ENCODE measurements at regions not wholly inside any gene's neighbourhood (a gene's known extent, or its start where the extent isn't known, plus 50 kb on each side); places are given as distances from the start of the nearest gene placed in this dataset.

DNA sequence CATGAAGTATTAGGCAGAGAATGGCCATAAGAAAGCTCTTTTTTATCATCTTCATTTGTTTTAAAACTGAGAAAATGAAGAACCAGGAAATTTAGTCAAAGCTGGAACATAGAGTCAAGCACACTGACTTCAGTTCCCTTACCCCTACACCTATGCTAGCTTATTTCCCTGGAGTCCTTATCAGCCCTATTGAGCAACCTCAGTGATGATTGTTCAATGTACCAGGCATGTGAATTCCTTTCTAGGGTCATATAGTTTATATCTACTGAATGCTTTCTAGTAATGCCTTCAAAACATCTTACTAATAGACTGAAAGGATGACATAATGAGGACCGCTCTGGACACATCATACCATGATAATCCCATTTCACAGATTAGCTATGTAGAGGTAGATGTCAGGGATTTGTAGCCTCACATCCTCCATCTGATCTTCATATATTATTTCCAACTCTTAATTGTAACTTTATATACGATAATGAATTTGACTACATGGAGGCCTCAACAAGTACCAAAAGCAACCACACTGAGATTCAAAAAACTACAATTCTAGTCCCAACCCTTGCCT is 460.4 kb upstream of the DYNLRB2 start:
- H3K9me3 Mint-ChIP-seq = no peaks in the 10 kb centered on the region
- ATAC-seq (replicated peaks; ENCODE audit: extremely low read depth, poor library complexity, severe bottlenecking) (no peak), DNase-seq (ENCODE audit: low spot score in 2 of 2) (no peak)
- H3K27ac Mint-ChIP-seq (ENCODE audit: low read depth) = no peak overlapping the region
- no peaks in the 10 kb centered on the region for H3K36me3 Mint-ChIP-seq (ENCODE audit: insufficient read depth)
- peaks cover 11% of the 10 kb centered on the region for H3K27me3 Mint-ChIP-seq
- no peaks in the 10 kb centered on the region for H3K4me1 Mint-ChIP-seq
- H3K4me3 Mint-ChIP-seq = no peak overlapping the region

DNA sequence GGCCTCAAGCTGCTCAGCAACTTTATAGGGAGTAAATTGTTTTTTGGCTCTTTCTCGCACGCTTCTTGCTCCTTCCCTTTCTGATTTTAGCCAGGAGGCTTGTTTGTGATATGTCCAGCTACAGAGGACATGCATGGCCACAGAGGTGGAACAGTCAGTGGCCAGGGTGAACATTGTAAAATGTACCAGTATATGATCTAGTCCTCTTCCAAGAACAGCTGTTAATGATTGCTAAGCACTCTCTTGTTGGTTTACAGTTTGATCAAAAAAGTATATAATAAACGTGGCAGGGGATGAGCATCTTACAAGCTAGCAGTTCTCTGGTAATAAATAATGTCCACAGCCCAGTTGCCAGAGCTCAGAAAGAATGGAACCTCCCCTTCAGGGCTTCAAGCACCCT is 461.7 kb upstream of the DYNLRB2 start:
- no peak for ATAC-seq (replicated peaks; ENCODE audit: extremely low read depth, poor library complexity, severe bottlenecking)
- DNase-seq (ENCODE audit: low spot score in 2 of 2) = no peak
- Mint-ChIP-seq H3K4me1 (no peaks in the 10 kb centered on the region), H3K36me3 (ENCODE audit: insufficient read depth) (no peaks in the 10 kb centered on the region), H3K4me3 (no peak overlapping the region), H3K27ac (ENCODE audit: low read depth) (no peak overlapping the region), H3K9me3 (no peaks in the 10 kb centered on the region), H3K27me3 (peaks cover 11% of the 10 kb centered on the region)

DNA sequence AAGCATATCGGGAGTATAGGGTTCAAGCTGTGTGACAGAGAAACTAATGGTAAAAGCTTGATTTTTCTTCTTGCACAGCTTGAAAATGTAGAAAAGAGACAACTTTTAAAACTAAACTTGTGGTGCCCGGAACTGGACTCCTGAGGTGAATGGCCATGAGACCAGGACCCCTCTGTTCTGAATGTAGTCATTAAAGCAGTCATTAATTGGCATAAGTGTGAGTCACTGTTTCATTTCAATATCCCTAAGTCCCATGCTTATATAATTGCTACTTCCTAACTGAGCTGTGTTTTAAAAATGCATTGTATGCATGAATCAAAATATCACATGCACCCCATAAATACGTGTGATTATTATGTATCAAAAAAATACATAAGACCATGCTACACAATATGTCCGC is 463.1 kb upstream of the DYNLRB2 start:
- ATAC-seq (replicated peaks; ENCODE audit: extremely low read depth, poor library complexity, severe bottlenecking) = no peak
- Mint-ChIP-seq H3K36me3 (ENCODE audit: insufficient read depth) (no peaks in the 10 kb centered on the region), H3K4me3 (no peak overlapping the region), H3K9me3 (no peaks in the 10 kb centered on the region), H3K27me3 (peaks cover 25% of the 10 kb centered on the region), H3K27ac (ENCODE audit: low read depth) (no peak overlapping the region), H3K4me1 (no peaks in the 10 kb centered on the region)
- DNase-seq (ENCODE audit: low spot score in 2 of 2) = no peak

DNA sequence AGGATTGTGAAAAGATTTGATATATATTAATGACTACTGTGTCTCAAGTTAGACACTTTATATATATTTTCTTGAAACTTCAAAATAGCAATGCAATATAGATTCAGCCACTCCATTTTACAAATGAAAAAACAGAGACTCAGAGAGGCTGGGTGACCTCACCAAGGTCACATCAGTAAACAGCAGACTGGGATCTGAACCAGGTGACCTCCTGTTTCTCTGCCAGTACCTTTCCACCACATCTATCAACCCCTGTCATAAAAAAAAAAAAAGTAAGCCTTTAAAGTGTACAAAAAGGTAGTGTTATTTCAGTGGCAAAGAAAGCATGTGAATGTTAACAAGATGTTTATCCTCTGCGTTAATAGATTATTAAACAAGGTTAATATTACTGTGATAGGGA is 466.5 kb upstream of the DYNLRB2 start:
- DNase-seq (ENCODE audit: low spot score in 2 of 2) (no peak), ATAC-seq (replicated peaks; ENCODE audit: extremely low read depth, poor library complexity, severe bottlenecking) (no peak)
- Mint-ChIP-seq H3K27me3 (peaks cover 39% of the 10 kb centered on the region), H3K36me3 (ENCODE audit: insufficient read depth) (no peaks in the 10 kb centered on the region), H3K27ac (ENCODE audit: low read depth) (no peak overlapping the region), H3K4me1 (no peaks in the 10 kb centered on the region), H3K9me3 (no peaks in the 10 kb centered on the region), H3K4me3 (no peak overlapping the region)

DNA sequence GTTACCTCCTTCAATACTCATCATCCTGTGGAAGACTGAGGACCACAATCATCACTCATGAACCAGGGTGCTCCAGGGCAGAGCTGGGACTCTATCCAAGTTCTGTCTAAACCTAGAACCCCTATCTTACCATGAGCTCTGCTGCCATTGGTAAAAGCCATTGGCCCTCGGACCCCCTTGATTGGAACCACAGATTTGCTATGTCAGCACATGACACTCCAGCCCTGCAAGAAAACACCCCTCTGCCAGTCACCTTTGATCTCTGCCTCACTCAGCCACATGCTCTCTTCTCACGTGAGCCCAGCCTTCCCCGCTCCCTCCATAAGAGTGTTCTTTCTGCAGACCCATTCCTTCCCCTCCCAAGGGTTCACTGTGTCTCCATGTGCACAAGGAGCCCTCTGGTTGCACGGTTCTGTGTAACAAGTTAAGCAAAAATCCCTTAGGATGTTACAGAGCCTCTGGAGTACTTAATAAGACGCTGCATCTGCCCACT is 468.8 kb upstream of the DYNLRB2 start:
- no peak for ATAC-seq (replicated peaks; ENCODE audit: extremely low read depth, poor library complexity, severe bottlenecking)
- Mint-ChIP-seq H3K4me1 (no peaks in the 10 kb centered on the region), H3K4me3 (no peak overlapping the region)

DNA sequence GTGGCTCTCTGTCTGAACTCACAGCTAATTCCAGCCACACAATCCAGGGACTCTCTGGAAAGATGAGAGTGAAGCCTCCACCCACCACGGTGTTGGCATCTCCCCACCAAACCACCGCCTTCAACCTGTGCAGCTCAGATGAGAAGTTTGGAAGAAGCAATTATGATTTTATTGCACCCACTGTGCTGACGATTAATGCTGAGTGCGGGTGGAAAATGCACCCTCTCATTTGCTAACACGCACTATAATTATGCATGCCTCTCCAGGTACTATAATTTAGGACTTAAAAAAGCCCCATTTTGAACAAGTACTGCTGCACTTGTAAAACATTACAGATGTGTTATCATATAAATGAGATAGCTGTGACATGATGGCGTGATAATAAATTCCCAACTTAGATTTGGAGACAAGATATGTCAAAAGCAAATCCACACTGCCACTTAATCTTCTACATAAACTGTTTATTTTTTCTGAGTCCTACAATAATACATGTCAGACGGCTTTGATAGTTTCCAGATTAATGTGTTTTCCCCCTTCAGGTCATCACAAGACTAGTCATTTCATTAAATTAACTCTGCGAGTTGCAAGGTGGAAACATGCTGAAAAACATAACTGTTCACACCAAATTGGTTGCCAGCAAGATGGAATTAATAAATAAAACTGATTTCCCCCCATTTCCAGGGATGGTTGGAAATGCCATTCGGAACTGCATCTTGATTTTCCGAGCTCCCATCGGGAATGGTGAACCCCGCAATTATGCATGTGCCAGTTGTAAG is 466.5 kb upstream of the MAF start:
- Mint-ChIP-seq H3K4me3 (no peak overlapping the region), H3K4me1 (no peaks in the 10 kb centered on the region), H3K27me3 (peaks cover 46% of the 10 kb centered on the region), H3K27ac (ENCODE audit: low read depth) (no peak overlapping the region), H3K36me3 (ENCODE audit: insufficient read depth) (no peaks in the 10 kb centered on the region), H3K9me3 (no peaks in the 10 kb centered on the region)
- ATAC-seq (replicated peaks; ENCODE audit: extremely low read depth, poor library complexity, severe bottlenecking) (no peak), DNase-seq (ENCODE audit: low spot score in 2 of 2) (no peak)

More for the DNA sequence above, 468.8 kb upstream of the DYNLRB2 start:
- no peak overlapping the region for H3K27ac Mint-ChIP-seq (ENCODE audit: low read depth)
- H3K27me3 Mint-ChIP-seq = peaks cover 56% of the 10 kb centered on the region
- no peaks in the 10 kb centered on the region for H3K36me3 Mint-ChIP-seq (ENCODE audit: insufficient read depth)
- no peaks in the 10 kb centered on the region for H3K9me3 Mint-ChIP-seq
- no peak for DNase-seq (ENCODE audit: low spot score in 2 of 2)

DNA sequence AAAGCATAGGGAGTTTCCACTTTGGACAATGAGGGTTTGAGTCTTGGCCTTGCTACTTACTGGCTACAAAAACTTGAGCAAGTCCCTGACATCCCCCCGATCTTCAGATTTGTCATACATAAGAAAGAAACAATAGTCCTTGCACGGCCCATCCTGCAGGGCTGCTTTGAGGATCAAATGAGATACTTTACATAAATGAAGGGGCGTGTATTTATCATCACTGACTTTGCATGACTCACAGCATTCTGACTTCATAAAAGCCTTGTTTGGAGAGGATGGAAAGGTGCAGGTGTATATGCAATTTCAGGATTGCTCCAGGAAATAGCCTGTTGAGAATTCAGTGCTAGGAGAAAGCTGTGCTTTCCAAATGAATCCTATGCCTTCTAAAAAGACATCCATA is 465.0 kb upstream of the MAF start:
- peaks cover 41% of the 10 kb centered on the region for H3K27me3 Mint-ChIP-seq
- no peaks in the 10 kb centered on the region for H3K9me3 Mint-ChIP-seq
- no peak for ATAC-seq (replicated peaks; ENCODE audit: extremely low read depth, poor library complexity, severe bottlenecking)
- H3K4me1 Mint-ChIP-seq = no peaks in the 10 kb centered on the region
- H3K36me3 Mint-ChIP-seq (ENCODE audit: insufficient read depth) = no peaks in the 10 kb centered on the region
- no peak for DNase-seq (ENCODE audit: low spot score in 2 of 2)
- H3K4me3 Mint-ChIP-seq = no peak overlapping the region
- no peak overlapping the region for H3K27ac Mint-ChIP-seq (ENCODE audit: low read depth)

DNA sequence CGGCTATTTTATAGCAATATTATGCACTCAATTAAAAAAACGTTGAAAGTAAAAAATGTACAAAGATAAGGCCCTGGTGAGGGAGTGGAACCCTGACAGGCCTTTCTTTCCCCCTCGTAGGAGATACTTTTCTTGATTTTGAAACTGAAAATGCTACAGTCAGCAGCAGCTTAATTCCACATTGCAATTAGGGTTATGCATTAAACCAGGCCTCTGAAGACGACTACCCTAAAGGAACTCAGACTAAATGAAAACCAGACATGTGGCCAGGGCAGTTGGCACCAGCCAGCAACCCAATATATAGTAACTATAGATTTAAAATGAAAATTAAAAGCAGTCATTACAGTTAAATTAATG is 463.2 kb upstream of the MAF start:
- no peak overlapping the region for H3K27ac Mint-ChIP-seq (ENCODE audit: low read depth)
- peaks cover 33% of the 10 kb centered on the region for H3K27me3 Mint-ChIP-seq
- no peaks in the 10 kb centered on the region for H3K4me1 Mint-ChIP-seq
- DNase-seq (ENCODE audit: low spot score in 2 of 2) (no peak), ATAC-seq (replicated peaks; ENCODE audit: extremely low read depth, poor library complexity, severe bottlenecking) (no peak)
- H3K36me3 Mint-ChIP-seq (ENCODE audit: insufficient read depth) = no peaks in the 10 kb centered on the region
- no peaks in the 10 kb centered on the region for H3K9me3 Mint-ChIP-seq
- no peak overlapping the region for H3K4me3 Mint-ChIP-seq

DNA sequence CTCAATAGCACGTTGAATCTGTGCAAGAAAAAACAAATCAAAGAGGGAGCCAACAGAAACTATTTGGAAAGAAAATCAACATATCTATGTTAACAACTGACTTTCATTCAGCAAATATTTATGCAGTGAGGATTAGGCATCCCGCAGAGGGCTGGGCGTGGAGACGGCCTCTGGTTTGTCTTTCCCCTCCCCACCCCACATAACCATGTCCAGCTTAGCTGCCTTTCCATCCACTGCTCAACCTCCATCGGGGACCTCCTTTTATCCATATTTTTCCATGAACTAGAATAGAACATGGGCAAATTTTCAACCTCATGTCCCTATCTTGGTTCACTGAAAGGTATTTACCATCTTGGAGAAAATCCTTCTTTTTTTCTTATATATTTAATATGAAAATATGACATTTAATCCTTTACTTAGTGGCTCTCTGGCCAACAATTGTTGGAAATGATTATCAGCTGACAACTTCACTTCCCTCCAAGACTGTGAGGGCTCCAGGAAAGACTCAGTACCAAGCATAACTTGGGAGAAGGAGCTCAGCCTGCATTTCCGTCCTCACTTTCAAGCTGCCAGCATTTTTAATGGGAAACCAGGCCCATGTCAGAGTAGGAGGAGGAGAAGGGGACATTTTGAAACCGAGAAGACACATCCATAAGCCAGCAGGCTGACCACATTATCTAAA is 462.6 kb upstream of the MAF start:
- ATAC-seq (replicated peaks; ENCODE audit: extremely low read depth, poor library complexity, severe bottlenecking) (no peak), DNase-seq (ENCODE audit: low spot score in 2 of 2) (no peak)
- Mint-ChIP-seq H3K4me1 (no peaks in the 10 kb centered on the region), H3K9me3 (no peaks in the 10 kb centered on the region), H3K36me3 (ENCODE audit: insufficient read depth) (no peaks in the 10 kb centered on the region), H3K27me3 (peaks cover 30% of the 10 kb centered on the region), H3K27ac (ENCODE audit: low read depth) (no peak overlapping the region), H3K4me3 (no peak overlapping the region)

DNA sequence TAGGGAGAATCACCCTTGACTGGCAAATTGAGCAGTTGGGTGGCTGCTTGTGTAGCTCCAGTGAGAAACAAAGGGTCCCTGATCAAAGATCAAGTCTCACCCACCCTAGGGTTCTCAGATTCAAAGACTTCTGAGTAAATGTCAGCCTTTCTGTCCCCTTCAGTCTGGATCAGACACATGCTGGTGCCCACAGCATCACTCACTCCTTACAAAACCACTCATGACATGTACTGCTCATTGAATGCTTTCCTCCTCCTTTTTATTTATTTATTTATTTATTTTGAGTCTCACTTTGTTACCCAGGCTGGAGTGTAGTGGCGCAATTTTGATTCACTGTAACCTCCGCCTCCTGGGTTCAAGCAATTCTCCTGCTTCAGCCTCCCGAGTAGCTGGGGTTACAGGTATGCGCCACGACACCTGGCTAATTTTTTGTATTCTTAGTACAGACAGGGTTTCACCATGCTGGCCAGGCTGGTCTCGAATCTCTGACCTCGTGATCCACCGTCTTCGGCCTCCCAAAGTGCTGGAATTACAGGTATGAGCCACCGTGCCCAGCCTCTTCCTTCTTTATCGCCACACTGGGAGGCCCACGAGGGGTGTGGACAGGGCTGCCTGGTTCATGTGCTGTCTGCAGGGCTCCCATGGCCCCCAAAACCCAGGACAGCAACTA is 462.0 kb upstream of the MAF start:
- peaks cover 30% of the 10 kb centered on the region for H3K27me3 Mint-ChIP-seq
- no peaks in the 10 kb centered on the region for H3K4me1 Mint-ChIP-seq
- no peaks in the 10 kb centered on the region for H3K36me3 Mint-ChIP-seq (ENCODE audit: insufficient read depth)
- ATAC-seq (replicated peaks; ENCODE audit: extremely low read depth, poor library complexity, severe bottlenecking) (no peak), DNase-seq (ENCODE audit: low spot score in 2 of 2) (no peak)
- no peak overlapping the region for H3K27ac Mint-ChIP-seq (ENCODE audit: low read depth)
- no peak overlapping the region for H3K4me3 Mint-ChIP-seq
- H3K9me3 Mint-ChIP-seq = no peaks in the 10 kb centered on the region

DNA sequence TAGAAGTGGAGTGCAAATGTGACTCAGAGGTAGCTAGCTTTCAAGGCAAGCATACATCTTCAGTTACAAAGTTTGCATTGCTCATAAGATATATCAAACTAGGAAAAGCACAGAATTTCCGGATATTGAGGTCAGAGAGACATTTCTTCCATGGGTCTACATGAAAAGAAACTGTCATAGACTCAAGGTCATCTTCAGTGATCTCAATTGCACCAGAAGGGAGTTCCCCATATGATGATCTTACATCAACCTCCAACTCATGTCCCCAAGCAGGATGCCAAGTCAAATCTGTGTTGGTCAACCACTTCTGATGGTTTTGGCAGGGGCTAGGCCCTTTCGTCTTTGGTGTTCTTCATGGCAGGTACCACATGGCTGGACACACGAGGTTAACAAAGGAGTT is 459.9 kb upstream of the MAF start:
- no peak for ATAC-seq (replicated peaks; ENCODE audit: extremely low read depth, poor library complexity, severe bottlenecking)
- Mint-ChIP-seq H3K36me3 (ENCODE audit: insufficient read depth) (no peaks in the 10 kb centered on the region), H3K4me1 (no peaks in the 10 kb centered on the region), H3K27ac (ENCODE audit: low read depth) (no peak overlapping the region), H3K27me3 (peaks cover 29% of the 10 kb centered on the region), H3K4me3 (no peak overlapping the region), H3K9me3 (no peaks in the 10 kb centered on the region)
- no peak for DNase-seq (ENCODE audit: low spot score in 2 of 2)

DNA sequence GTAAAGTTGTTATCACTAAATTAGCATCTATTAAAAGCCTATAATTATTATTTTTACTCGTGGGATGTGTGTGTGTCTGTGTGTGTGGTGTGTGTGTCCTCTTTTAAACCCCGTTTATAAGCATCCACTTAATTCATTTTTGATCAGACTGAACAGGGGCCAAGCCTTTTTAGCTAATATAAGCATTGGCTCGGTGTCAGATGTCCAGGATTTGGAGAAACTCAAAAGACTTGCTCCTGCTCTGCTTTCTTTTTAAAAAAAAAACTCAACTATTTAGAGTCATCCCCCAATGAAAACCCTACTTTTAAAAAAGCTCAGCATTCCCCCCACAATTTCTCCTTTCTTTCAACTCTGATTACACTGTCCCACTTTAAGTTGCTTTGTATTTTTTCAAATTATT is 459.3 kb upstream of the MAF start:
- DNase-seq (ENCODE audit: low spot score in 2 of 2) (no peak), ATAC-seq (replicated peaks; ENCODE audit: extremely low read depth, poor library complexity, severe bottlenecking) (no peak)
- no peaks in the 10 kb centered on the region for H3K4me1 Mint-ChIP-seq
- peaks cover 23% of the 10 kb centered on the region for H3K27me3 Mint-ChIP-seq
- H3K36me3 Mint-ChIP-seq (ENCODE audit: insufficient read depth) = no peaks in the 10 kb centered on the region
- no peaks in the 10 kb centered on the region for H3K9me3 Mint-ChIP-seq
- no peak overlapping the region for H3K27ac Mint-ChIP-seq (ENCODE audit: low read depth)
- H3K4me3 Mint-ChIP-seq = no peak overlapping the region

All from central memory CD8-positive, alpha-beta T cell (primary cell).